NCI-H2196 treated with DMSO at 0.1 percent for 48 hours (cell line): ENCODE measurements at regions not wholly inside any gene's neighbourhood (a gene's known extent, or its start where the extent isn't known, plus 50 kb on each side); places are given as distances from the start of the nearest gene placed in this dataset.

Source experiments
- DNase-seq: peaks from one replicate; lab custom pipeline; 2025; ENCODE audit not compliant: unreplicated experiment; lab: John Stamatoyannopoulos, UW

- no peak for DNase-seq
Measured at GRCh38 chr6:134533991-134534390, 216.1 kb upstream of the SGK1 start.

GRCh38 chr6:134532694-134533624 is 215.0 kb upstream of the SGK1 start:
- DNase-seq = no peak

GRCh38 chr6:134531611-134532010 is 213.7 kb upstream of the SGK1 start:
- DNase-seq = no peak

- no peak for DNase-seq
Measured at GRCh38 chr6:134531188-134531551, 213.3 kb upstream of the SGK1 start.

- DNase-seq = no peak
Measured at GRCh38 chr6:134529921-134530320, 212.0 kb upstream of the SGK1 start.

- no peak for DNase-seq
Measured at GRCh38 chr6:134529305-134529704, 211.4 kb upstream of the SGK1 start.

- no peak for DNase-seq
Measured at GRCh38 chr6:134527108-134527787, 209.3 kb upstream of the SGK1 start.

GRCh38 chr6:134525190-134525868 is 207.4 kb upstream of the SGK1 start:
- no peak for DNase-seq

GRCh38 chr6:134523903-134524650 is 206.2 kb upstream of the SGK1 start:
- no peak for DNase-seq

GRCh38 chr6:134523051-134523450 is 205.1 kb upstream of the SGK1 start:
- no peak for DNase-seq

- no peak for DNase-seq
Measured at GRCh38 chr6:134521116-134521501, 203.2 kb upstream of the SGK1 start.

GRCh38 chr6:134520181-134521115 is 202.5 kb upstream of the SGK1 start:
- no peak for DNase-seq

GRCh38 chr6:134519465-134519864 is 201.6 kb upstream of the SGK1 start:
- no peak for DNase-seq

- no peak for DNase-seq
Measured at GRCh38 chr6:134517868-134518267, 200.0 kb upstream of the SGK1 start.

- DNase-seq = peak; percentile 47
Measured at GRCh38 chr6:134517145-134517658, 199.3 kb upstream of the SGK1 start.

GRCh38 chr6:134516582-134516981 is 198.7 kb upstream of the SGK1 start:
- no peak for DNase-seq

GRCh38 chr6:134515986-134516385 is 198.1 kb upstream of the SGK1 start:
- DNase-seq = no peak

- DNase-seq = no peak
Measured at GRCh38 chr6:134512981-134513391, 195.1 kb upstream of the SGK1 start.

GRCh38 chr6:134511984-134512683 is 194.2 kb upstream of the SGK1 start:
- DNase-seq = no peak
